ENCODE measurements at regions not wholly inside any gene's neighbourhood (a gene's known extent, or its start where the extent isn't known, plus 50 kb on each side); places are given as distances from the start of the nearest gene placed in this dataset.
"Not testable (repeated sequence)": the region's sequence is repeated elsewhere in the genome, so short reads cannot be mapped to it uniquely, and the experiment has no call there.

DNA sequence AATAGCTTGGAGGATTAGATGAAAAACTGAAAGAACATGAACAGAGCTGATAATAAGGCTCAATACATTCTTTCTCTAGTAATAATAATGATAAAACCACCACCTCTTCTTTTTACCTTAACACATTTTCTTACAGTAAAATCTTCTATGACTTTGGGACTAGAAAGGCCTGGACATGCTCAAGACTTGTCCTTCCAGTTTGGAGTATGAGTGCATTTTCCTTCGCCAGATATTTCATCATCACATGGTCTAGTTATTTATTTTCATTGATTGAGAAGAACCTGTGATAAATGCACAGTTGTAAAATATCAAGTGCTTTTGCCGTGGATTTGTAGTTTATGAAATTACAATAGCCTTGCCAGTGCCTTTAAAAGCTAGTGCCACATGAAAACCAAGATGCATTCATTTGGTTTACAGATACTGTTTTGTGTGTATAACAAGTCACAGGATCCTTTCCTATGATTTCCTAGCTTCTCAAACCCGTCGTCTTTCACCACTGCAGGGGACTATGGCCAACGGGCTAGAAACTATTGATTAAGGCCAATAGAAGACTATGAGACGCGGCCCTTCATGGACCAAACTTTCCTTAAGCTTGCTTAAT, 200.2 kb upstream of the ZNF217 start:
- Histone ChIP-seq H3K9me3 (ENCODE audit: low read depth, low read length) (no peaks in the 10 kb centered on the region), H3K27ac (no peak overlapping the region), H3K36me3 (ENCODE audit: insufficient read depth, low read length) (no peaks in the 10 kb centered on the region), H3K4me3 (no peak overlapping the region), H3K9ac (ENCODE audit: insufficient read length) (no peak overlapping the region)
- DNase-seq (ENCODE audit: low read depth, low spot score) = no peak
- TF ChIP-seq FOXP2 (optimal IDR thresholded peaks at IDR 0.05; ENCODE audit: control extremely low read depth, extremely low read length, insufficient read depth) (no peak), POLR2AphosphoS5 (IDR thresholded peaks at IDR 0.05; ENCODE audit: borderline replicate concordance, low read depth, low read length) (no peak), EZH2 (IDR thresholded peaks at IDR 0.05) (no peak)

DNA sequence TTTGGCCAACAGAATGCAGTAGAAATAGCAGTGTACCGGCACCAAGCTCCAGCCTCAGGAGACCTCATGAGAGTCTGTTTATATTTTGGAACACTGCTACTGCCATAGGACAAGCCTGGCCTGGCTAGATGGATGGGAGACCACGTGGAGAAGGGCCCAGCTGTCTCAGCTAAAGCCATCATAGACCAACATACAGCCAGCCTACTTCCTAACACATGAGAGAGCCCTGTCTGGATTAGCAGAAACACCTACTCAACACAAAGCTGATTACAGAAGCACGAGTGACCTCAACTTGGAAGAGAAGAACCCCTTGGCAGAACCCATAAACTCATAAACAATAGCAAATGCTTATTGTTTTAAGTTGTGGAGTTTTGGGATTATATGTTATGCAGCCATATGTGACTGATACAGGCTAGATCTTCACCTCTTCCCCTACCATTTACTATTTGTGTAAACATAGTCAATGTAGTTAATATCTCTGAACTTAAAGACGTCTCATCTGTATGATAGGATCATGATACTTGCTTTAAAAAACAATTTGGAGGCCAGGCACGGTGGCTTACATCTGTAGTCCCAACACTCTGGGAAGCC, 199.4 kb upstream of the ZNF217 start:
- Histone ChIP-seq H3K27ac (no peak overlapping the region), H3K9ac (ENCODE audit: insufficient read length) (no peak overlapping the region)
- TF ChIP-seq EZH2 (IDR thresholded peaks at IDR 0.05) (no peak), FOXP2 (optimal IDR thresholded peaks at IDR 0.05; ENCODE audit: control extremely low read depth, extremely low read length, insufficient read depth) (no peak), POLR2AphosphoS5 (IDR thresholded peaks at IDR 0.05; ENCODE audit: borderline replicate concordance, low read depth, low read length) (no peak)

DNA sequence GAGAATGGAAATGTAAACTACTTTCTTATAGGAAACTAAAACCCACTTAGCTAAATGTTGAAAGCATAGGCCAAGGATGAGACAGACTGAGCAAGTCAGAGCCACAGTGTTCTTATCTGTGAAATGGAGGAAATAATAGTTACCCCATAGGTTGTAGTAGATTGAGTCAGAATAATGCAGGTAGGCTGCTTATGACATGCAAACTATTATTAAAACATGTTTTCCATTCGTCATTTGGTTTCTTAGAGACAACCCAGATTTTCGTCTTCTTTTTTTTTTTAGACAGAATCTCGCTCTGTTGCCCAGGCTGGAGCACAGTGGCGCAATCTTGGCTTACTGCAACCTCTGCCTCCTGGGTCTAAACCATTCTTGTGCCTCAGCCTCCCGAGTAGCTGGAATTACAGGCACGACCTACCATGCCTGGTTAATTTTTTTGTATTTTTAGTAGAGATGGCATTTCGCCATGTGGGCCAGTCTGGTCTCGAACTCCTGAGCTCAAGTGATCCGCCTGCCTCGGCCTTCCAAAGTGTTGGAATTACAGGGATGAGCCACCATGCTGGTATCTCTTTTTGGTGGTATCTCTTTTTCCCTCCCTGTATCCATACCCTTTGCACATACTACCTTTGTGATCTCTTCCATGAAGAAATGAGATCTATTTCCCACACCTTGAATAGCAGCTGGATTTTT, 196.5 kb upstream of the ZNF217 start:
- DNase-seq (ENCODE audit: low read depth, low spot score) = no peak
- no peaks in the 10 kb centered on the region for H3K36me3 ChIP-seq (ENCODE audit: insufficient read depth, low read length)
- no peak overlapping the region for H3K4me3 ChIP-seq
- no peak overlapping the region for H3K9ac ChIP-seq (ENCODE audit: insufficient read length)
- H3K9me3 ChIP-seq (ENCODE audit: low read depth, low read length) = no peaks in the 10 kb centered on the region
- H3K27ac ChIP-seq = peak overlapping the region; percentile 76
- TF ChIP-seq FOXP2 (optimal IDR thresholded peaks at IDR 0.05; ENCODE audit: control extremely low read depth, extremely low read length, insufficient read depth) (no peak), EZH2 (IDR thresholded peaks at IDR 0.05) (no peak), POLR2AphosphoS5 (IDR thresholded peaks at IDR 0.05; ENCODE audit: borderline replicate concordance, low read depth, low read length) (no peak)

More for the DNA sequence above, 199.4 kb upstream of the ZNF217 start:
- Histone ChIP-seq H3K9me3 (ENCODE audit: low read depth, low read length) (no peaks in the 10 kb centered on the region), H3K36me3 (ENCODE audit: insufficient read depth, low read length) (no peaks in the 10 kb centered on the region), H3K4me3 (no peak overlapping the region)
- no peak for DNase-seq (ENCODE audit: low read depth, low spot score)

DNA sequence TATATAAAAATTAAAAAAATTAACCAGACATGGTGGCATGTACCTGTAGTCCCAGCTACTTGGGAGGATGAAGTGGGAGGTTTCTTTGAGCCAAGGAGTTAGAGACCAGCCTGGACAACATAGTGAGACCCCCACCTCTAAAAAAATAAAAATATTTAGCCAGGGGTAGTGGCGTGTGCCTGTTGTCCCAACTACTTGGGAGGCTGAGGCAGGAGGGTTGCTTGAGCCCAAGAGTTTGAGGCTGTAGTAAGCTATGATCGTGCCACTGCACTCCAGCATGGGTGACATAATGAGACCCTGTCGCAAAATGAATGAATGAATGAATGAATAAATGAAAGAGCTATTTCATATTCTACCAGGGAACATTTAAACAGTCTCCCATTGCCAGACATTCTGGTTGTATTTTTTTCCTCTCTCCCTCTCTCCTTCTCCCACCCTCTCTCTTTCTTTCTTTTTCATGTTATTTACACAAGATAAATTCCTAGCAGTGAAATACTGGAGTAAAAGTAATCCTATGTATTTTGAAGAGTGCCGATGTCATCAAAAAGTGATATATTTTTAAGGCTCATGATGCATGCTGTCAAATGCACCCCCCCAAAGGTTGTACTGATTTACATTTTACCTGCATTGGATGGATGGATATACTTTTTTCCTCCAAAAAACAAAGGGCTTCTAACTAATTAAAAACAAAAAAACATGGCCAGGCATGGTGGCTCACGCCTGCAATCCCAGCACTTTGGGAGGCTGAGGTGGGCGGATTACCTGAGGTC, 194.8 kb upstream of the ZNF217 start:
- no peak overlapping the region for H3K27ac ChIP-seq
- no peak for TF ChIP-seq EZH2 (IDR thresholded peaks at IDR 0.05)
- no peak for TF ChIP-seq FOXP2 (optimal IDR thresholded peaks at IDR 0.05; ENCODE audit: control extremely low read depth, extremely low read length, insufficient read depth)
- TF ChIP-seq POLR2AphosphoS5 (IDR thresholded peaks at IDR 0.05; ENCODE audit: borderline replicate concordance, low read depth, low read length) = no peak
- H3K4me3 ChIP-seq = no peak overlapping the region
- no peaks in the 10 kb centered on the region for H3K9me3 ChIP-seq (ENCODE audit: low read depth, low read length)
- H3K9ac ChIP-seq (ENCODE audit: insufficient read length) = no peak overlapping the region
- H3K36me3 ChIP-seq (ENCODE audit: insufficient read depth, low read length) = no peaks in the 10 kb centered on the region
- DNase-seq (ENCODE audit: low read depth, low spot score) = no peak

DNA sequence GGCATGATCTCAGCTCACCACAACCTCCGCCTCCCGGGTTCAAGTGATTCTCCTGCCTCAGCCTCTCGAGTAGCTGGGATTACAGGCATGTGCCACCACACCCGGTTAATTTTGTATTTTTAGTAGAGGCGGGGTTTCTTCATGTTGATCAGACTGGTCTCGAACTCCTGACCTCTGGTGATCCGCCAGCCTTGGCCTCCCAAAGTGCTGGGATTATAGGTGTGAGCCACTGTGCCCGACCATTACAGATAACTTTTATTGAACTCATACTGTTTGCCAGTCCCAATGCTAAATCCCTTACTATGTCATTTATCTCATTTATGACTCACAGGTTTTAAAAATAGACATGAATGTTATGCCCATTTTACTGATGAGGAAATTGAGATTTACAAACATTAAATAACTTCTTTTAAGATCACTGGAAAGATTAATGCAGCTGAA, 193.9 kb upstream of the ZNF217 start:
- DNase-seq (ENCODE audit: low read depth, low spot score); H3K27ac ChIP-seq; H3K9me3 ChIP-seq (ENCODE audit: low read depth, low read length); H3K4me3 ChIP-seq; H3K36me3 ChIP-seq (ENCODE audit: insufficient read depth, low read length); H3K9ac ChIP-seq (ENCODE audit: insufficient read length): not testable (repeated sequence)

DNA sequence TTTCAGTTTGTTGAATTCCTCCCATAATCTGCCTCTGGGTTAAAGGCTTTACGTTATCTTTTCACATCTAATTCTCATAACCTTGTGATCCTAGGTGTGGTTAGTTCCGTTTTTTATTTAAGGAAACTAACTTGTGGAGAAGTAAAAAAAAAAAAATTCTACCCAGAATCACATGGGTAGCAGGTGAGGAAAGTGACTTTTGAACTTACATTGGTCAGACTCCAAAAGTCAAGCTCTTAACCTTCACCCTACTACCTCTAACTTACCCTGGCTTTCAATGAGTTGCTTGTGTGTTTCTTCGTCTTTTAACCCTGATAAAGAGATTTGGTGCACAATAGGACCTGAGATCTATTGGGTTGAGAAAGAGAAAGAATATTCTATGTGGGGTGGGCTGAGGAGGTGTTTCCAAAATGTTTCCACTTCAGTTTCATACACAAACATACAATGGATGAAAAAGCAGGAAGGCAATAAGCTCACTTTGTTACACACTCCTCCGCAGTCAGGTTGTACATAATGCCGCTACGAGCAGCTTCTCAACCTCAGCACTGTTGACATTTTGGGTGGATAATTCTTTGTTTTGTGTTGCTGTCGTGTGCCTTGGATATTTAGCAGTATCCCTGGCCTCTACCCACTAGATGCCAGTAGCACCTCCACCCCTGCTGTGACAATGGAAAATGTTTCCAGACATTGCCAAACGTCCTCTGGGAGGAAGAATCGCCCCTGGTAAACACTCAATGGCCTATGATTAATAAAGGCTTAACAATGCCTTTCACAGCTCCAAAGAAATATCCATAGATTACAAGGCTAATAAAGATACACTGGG, 193.0 kb upstream of the ZNF217 start:
- Histone ChIP-seq H3K36me3 (ENCODE audit: insufficient read depth, low read length) (no peaks in the 10 kb centered on the region), H3K9me3 (ENCODE audit: low read depth, low read length) (no peaks in the 10 kb centered on the region), H3K27ac (0 out of 2 replicates have a peak overlapping the region, but pooled peaks have one; percentile 0), H3K9ac (ENCODE audit: insufficient read length) (no peak overlapping the region), H3K4me3 (no peak overlapping the region)
- DNase-seq (ENCODE audit: low read depth, low spot score) = no peak
- TF ChIP-seq EZH2 (IDR thresholded peaks at IDR 0.05) = no peak
- no peak for TF ChIP-seq POLR2AphosphoS5 (IDR thresholded peaks at IDR 0.05; ENCODE audit: borderline replicate concordance, low read depth, low read length)
- no peak for TF ChIP-seq FOXP2 (optimal IDR thresholded peaks at IDR 0.05; ENCODE audit: control extremely low read depth, extremely low read length, insufficient read depth)

DNA sequence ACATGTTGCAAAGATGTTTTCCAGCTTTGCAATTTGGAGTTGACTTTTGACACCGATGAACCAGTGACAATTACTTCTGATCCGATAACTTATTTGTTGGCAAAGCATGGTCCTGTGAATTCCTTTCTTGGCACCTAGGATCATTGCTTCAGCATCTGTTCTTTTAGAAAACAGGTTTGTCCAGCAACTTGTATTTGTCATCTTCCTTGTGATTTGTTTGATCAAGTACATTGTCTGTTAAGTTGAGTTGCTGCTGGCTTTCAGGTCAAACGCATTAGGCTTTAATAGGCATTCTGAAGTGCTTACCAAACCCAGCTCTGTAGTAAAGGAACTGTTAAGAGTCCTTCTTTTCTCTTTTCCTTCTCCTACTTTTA, 192.4 kb upstream of the ZNF217 start:
- Histone ChIP-seq H3K4me3 (no peak overlapping the region), H3K9ac (ENCODE audit: insufficient read length) (no peak overlapping the region), H3K27ac (no peak overlapping the region), H3K36me3 (ENCODE audit: insufficient read depth, low read length) (no peaks in the 10 kb centered on the region), H3K9me3 (ENCODE audit: low read depth, low read length) (no peaks in the 10 kb centered on the region)
- no peak for DNase-seq (ENCODE audit: low read depth, low spot score)
- TF ChIP-seq POLR2AphosphoS5 (IDR thresholded peaks at IDR 0.05; ENCODE audit: borderline replicate concordance, low read depth, low read length) (no peak), FOXP2 (optimal IDR thresholded peaks at IDR 0.05; ENCODE audit: control extremely low read depth, extremely low read length, insufficient read depth) (no peak), EZH2 (IDR thresholded peaks at IDR 0.05) (no peak)

DNA sequence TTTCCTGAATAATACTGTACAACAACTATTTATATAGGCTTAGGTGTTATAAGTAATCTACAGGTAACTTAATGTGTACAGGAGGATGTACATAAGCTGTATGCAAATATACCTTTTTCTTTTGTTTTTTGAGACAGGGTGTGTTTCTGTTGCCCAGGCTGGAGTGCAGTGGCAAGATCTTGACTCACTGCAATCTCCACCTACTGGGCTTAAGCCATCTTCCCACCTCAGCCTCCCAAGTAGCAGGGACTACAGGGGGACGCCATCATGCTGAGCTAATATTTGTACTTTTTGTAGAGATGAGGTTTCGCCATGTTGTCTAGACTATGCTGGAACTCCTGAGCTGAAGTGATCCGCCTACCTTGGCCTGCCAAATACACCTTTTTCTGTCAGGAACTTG, 191.7 kb upstream of the ZNF217 start:
- H3K9me3 ChIP-seq (ENCODE audit: low read depth, low read length) = no peaks in the 10 kb centered on the region
- H3K4me3 ChIP-seq = no peak overlapping the region
- H3K36me3 ChIP-seq (ENCODE audit: insufficient read depth, low read length) = no peaks in the 10 kb centered on the region
- no peak overlapping the region for H3K27ac ChIP-seq
- TF ChIP-seq EZH2 (IDR thresholded peaks at IDR 0.05) = no peak
- TF ChIP-seq FOXP2 (optimal IDR thresholded peaks at IDR 0.05; ENCODE audit: control extremely low read depth, extremely low read length, insufficient read depth) = no peak
- no peak for TF ChIP-seq POLR2AphosphoS5 (IDR thresholded peaks at IDR 0.05; ENCODE audit: borderline replicate concordance, low read depth, low read length)
- DNase-seq (ENCODE audit: low read depth, low spot score) = no peak
- H3K9ac ChIP-seq (ENCODE audit: insufficient read length) = no peak overlapping the region

Data from SK-N-MC (cell line).